Neural cell (in vitro differentiated cells): ENCODE measurements at regions not wholly inside any gene's neighbourhood (a gene's known extent, or its start where the extent isn't known, plus 50 kb on each side); places are given as distances from the start of the nearest gene placed in this dataset.

ENCODE experiments used
- H2AFZ ChIP-seq: fragments of 200-600, 300-800 bp; sonication (generic), shearing (Covaris generic); 2 replicates; pipeline ENCODE4 v1.6.0; 2014; ENCODE audit warnings: low read depth, mild to moderate bottlenecking, antibody characterized with exemption, low read length, moderate library complexity
- H3F3A ChIP-seq: fragments of 200-600 bp; shearing (Covaris generic); 2 replicates; pipeline ENCODE4 v1.6.1; 2016; ENCODE audit warnings: mild to moderate bottlenecking, moderate library complexity, mixed read lengths, antibody characterized with exemption, low read length; ENCODE audit not compliant: insufficient read depth, poor library complexity, severe bottlenecking
- H3K27ac ChIP-seq: fragments of 200-600, 300-800 bp; sonication (generic), shearing (Covaris generic); 2 replicates; pipeline ENCODE4 v1.5.1; 2014; ENCODE audit warnings: mild to moderate bottlenecking, low read length, moderate library complexity
- H3K27me3 ChIP-seq: fragments of 300-800, 200-600 bp; sonication (generic), shearing (Covaris generic); 2 replicates; pipeline ENCODE4 v1.6.0; 2014; ENCODE audit warnings: mild to moderate bottlenecking, low read depth, low read length, moderate library complexity; ENCODE audit not compliant: insufficient read depth
- H3K36me3 ChIP-seq: fragments of 300-800, 200-600 bp; sonication (generic), shearing (Covaris generic); 2 replicates; pipeline ENCODE4 v1.5.1; 2014; ENCODE audit warnings: mild to moderate bottlenecking, antibody characterized with exemption, low read length, moderate library complexity; ENCODE audit not compliant: insufficient read depth
- H3K4me2 ChIP-seq: fragments of 300-800, 200-600 bp; sonication (generic), shearing (Covaris generic); 2 replicates; pipeline ENCODE4 v1.6.0; 2014; ENCODE audit warnings: mild to moderate bottlenecking, low read length
- H3K4me3 ChIP-seq: fragments of 300-800, 200-600 bp; sonication (generic), shearing (Covaris generic); 2 replicates; pipeline ENCODE4 v1.5.1; 2014; ENCODE audit warnings: mild to moderate bottlenecking, low read length, moderate library complexity
- H3K79me2 ChIP-seq: fragments of 200-600 bp; shearing (Covaris generic); replicated peaks from 2 replicates; pipeline ENCODE4 v1.6.0; 2014; ENCODE audit warnings: mild to moderate bottlenecking, low read length, moderate library complexity; ENCODE audit not compliant: insufficient read depth
- H3K9ac ChIP-seq: fragments of 300-800, 200-600 bp; sonication (generic), shearing (Covaris generic); 2 replicates; pipeline ENCODE4 v1.6.1; 2016; ENCODE audit warnings: mild to moderate bottlenecking, low read length, mixed read lengths
- H3K9me2 ChIP-seq: fragments of 200-600 bp; shearing (Covaris generic); 2 replicates; pipeline ENCODE4 v1.6.1; 2016; ENCODE audit warnings: mild to moderate bottlenecking, low read length, mixed read lengths; ENCODE audit not compliant: insufficient read depth
- H3K9me3 ChIP-seq: fragments of 200-600, 300-800 bp; sonication (generic), shearing (Covaris generic); 2 replicates; pipeline ENCODE4 v1.6.1; 2016; ENCODE audit warnings: mild to moderate bottlenecking, mixed run types, low read length, moderate library complexity, mixed read lengths
- H4K20me1 ChIP-seq: fragments of 200-600 bp; shearing (Covaris generic); 2 replicates; pipeline ENCODE4 v1.6.1; 2016; ENCODE audit warnings: mild to moderate bottlenecking, mixed run types; ENCODE audit not compliant: insufficient read depth
- CTCF ChIP-seq: fragments of 450-650 bp; IDR thresholded peaks from 2 replicates; pipeline ENCODE4 v1.5.1; 2014; ENCODE audit warnings: antibody characterized with exemption, mild to moderate bottlenecking, moderate library complexity; ENCODE audit not compliant: poor library complexity, severe bottlenecking
- EP300 ChIP-seq: fragments of 450-650 bp; conservative IDR thresholded peaks from 2 replicates; pipeline ENCODE4 v1.6.1; 2014; ENCODE audit warnings: antibody characterized with exemption, mild to moderate bottlenecking, moderate library complexity; ENCODE audit not compliant: poor library complexity, severe bottlenecking
- EZH2 ChIP-seq: fragments of 200-600, 300-800 bp; shearing (Covaris generic), sonication (generic); IDR thresholded peaks from 2 replicates; pipeline ENCODE4 v1.6.1; 2014; ENCODE audit warnings: antibody characterized with exemption, low read length, borderline replicate concordance, mild to moderate bottlenecking; ENCODE audit not compliant: insufficient read depth, poor library complexity, severe bottlenecking
- MXI1 ChIP-seq: fragments of 450-650 bp; conservative IDR thresholded peaks from 2 replicates; pipeline ENCODE4 v1.6.1; 2014; ENCODE audit warnings: antibody characterized with exemption, mild to moderate bottlenecking; ENCODE audit not compliant: poor library complexity, severe bottlenecking
- POLR2AphosphoS5 ChIP-seq: IDR thresholded peaks from 2 replicates; pipeline ENCODE4 v1.6.1; 2012
- RAD21 ChIP-seq: fragments of 450-650 bp; conservative IDR thresholded peaks from 2 replicates; pipeline ENCODE4 v1.6.1; 2014; ENCODE audit warnings: antibody characterized with exemption, mild to moderate bottlenecking, moderate library complexity
- REST ChIP-seq: IDR thresholded peaks from 2 replicates; pipeline ENCODE4 v1.6.1; 2012; ENCODE audit warnings: borderline replicate concordance
- SMC3 ChIP-seq: fragments of 450-650 bp; conservative IDR thresholded peaks from 2 replicates; pipeline ENCODE4 v1.6.1; 2014; ENCODE audit warnings: antibody characterized with exemption, mild to moderate bottlenecking, moderate library complexity; ENCODE audit not compliant: poor library complexity
- TAF1 ChIP-seq: IDR thresholded peaks from 2 replicates; pipeline ENCODE4 v1.6.1; 2012; ENCODE audit warnings: low read depth

DNA sequence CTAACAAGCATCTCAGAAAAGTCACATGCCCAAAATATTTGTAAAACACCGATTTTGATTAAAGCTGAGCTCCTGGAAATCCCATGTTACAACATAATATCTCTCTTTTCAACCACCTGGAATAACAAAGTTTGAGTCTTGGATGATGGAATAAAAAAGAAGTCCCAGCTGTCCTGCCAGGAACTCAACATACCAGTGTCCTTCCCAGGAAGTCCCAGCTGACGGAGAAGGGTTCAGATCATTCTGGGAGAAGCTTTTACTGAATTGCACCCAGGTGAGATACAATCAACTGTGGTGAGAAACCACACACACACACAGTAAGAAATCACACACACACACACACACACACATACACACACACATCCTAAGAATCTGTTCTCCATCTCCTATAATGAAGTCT is 413.1 kb upstream of the PKDCC start:
- H3F3A ChIP-seq = no peaks in the 10 kb centered on the region
- no peak overlapping the region for H3K27ac ChIP-seq
- no peak for TF ChIP-seq REST
- TF ChIP-seq CTCF = no peak
- TF ChIP-seq RAD21 = no peak
- no peak for TF ChIP-seq MXI1
- no peak for TF ChIP-seq SMC3
- no peak for TF ChIP-seq EZH2
- no peak for TF ChIP-seq TAF1
- no peak for TF ChIP-seq POLR2AphosphoS5
- no peak for TF ChIP-seq EP300
- no peaks in the 10 kb centered on the region for H3K9me2 ChIP-seq
- no peaks in the 10 kb centered on the region for H3K79me2 ChIP-seq
- H3K4me2 ChIP-seq = no peak overlapping the region
- H3K27me3 ChIP-seq = no peaks in the 10 kb centered on the region
- no peak overlapping the region for H2AFZ ChIP-seq
- H4K20me1 ChIP-seq = no peaks in the 10 kb centered on the region
- H3K9me3 ChIP-seq = no peaks in the 10 kb centered on the region
- H3K4me3 ChIP-seq = no peak overlapping the region
- H3K9ac ChIP-seq = no peak overlapping the region
- no peaks in the 10 kb centered on the region for H3K36me3 ChIP-seq

DNA sequence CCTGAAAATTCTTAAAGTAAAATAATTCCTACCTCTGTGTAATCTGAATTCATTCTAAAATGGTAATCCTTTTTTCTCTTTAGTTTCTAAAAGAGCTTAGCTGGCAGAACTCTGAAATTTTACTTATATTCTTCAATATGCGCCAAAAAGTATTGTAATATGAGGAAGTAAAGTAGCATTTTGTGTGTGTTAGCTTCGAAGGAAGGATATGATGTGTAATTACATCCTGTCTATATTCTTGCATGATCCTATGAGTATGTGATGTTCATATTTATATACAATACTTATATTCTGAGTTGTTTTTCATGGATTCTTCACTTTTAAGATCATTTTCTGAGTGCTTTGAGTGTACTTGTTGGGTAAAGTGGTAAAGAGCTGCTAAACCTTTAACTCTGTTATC is 402.9 kb upstream of the PKDCC start:
- H3K27ac ChIP-seq = no peak overlapping the region
- H3K9me3 ChIP-seq = no peaks in the 10 kb centered on the region
- TF ChIP-seq POLR2AphosphoS5 = no peak
- no peak for TF ChIP-seq MXI1
- TF ChIP-seq TAF1 = no peak
- TF ChIP-seq EZH2 = no peak
- TF ChIP-seq EP300 = no peak
- TF ChIP-seq SMC3 = no peak
- no peak for TF ChIP-seq RAD21
- no peak for TF ChIP-seq CTCF
- no peak for TF ChIP-seq REST
- no peak overlapping the region for H3K9ac ChIP-seq
- H2AFZ ChIP-seq = no peak overlapping the region
- H3F3A ChIP-seq = no peaks in the 10 kb centered on the region
- H3K4me3 ChIP-seq = no peak overlapping the region
- no peaks in the 10 kb centered on the region for H4K20me1 ChIP-seq
- H3K27me3 ChIP-seq = no peaks in the 10 kb centered on the region
- no peaks in the 10 kb centered on the region for H3K36me3 ChIP-seq
- no peaks in the 10 kb centered on the region for H3K9me2 ChIP-seq
- H3K79me2 ChIP-seq = no peaks in the 10 kb centered on the region
- no peak overlapping the region for H3K4me2 ChIP-seq
